T47D (cell line): ENCODE measurements at regions not wholly inside any gene's neighbourhood (a gene's known extent, or its start where the extent isn't known, plus 50 kb on each side); places are given as distances from the start of the nearest gene placed in this dataset.

Source experiments
- DNase-seq, 2 experiments: peaks; one replicate each; pipeline versions ENCODE4 v3.0.0 to v3.0.0-alpha.2; 2011 to 2012; ENCODE audit warnings: low read depth in 1 of 2, low spot score in 1 of 2
- JUND ChIP-seq: IDR thresholded peaks from 2 replicates; pipeline ENCODE4 v1.6.1; 2012; ENCODE audit warnings: low read depth
- in situ Hi-C: cut with HindIII; loops from 2 replicates; pipeline ENCODE4 v1.10.0; 2016; ENCODE audit warnings: low sequenced_read_pairs, low pct_unique_long_range_greater_than_20kb

GRCh38 chr2:180115269-180115668 lies 108.2 kb upstream of the CWC22 start:
- in situ Hi-C loops = no loop called here
- no peak for DNase-seq
- no peak for TF ChIP-seq JUND

DNA sequence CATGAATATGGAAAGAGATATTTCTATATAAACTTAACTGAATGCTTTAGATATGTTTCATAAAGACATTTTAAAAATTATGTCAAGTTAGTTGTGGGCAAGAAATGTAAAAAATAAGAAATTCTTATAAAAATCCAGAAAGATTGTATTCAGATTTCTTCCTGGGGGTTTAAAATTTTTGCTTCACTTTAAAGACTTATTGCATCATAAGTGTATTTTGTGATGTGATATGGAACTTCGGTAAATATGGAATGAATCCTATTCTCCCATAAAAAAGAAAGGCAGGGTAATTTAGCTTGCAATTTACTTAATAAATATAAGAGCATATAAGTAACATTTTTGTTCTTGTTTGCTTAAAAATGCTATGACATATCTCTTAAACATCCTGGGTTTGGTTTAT lies 104.8 kb upstream of the CWC22 start:
- in situ Hi-C loops = no loop called here
- no peak for DNase-seq
- no peak for TF ChIP-seq JUND

DNA sequence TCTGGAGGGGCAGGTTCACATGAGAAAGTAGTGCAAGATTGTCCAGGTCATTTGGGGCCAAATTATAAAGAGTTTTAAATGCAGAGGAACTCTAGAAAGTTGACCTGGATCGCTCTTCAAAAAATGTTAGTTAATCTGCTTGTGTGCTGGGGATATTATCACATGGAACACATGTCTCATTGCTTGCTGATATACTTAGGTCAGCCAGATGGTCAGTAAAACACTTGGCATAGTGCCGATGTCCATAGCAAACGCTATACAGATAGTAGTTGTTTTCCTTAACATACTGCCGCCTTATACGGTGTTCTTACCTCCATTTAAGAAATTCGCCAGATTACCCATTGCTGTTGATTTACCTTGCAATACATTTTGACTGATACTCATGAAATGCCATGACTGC lies 103.4 kb upstream of the CWC22 start:
- in situ Hi-C loops = no loop called here
- DNase-seq = no peak
- TF ChIP-seq JUND = no peak

- DNase-seq = no peak
- no peak for TF ChIP-seq JUND
- in situ Hi-C loops = no loop called here
Measured at GRCh38 chr2:180101846-180102245, 94.7 kb upstream of the CWC22 start.

DNA sequence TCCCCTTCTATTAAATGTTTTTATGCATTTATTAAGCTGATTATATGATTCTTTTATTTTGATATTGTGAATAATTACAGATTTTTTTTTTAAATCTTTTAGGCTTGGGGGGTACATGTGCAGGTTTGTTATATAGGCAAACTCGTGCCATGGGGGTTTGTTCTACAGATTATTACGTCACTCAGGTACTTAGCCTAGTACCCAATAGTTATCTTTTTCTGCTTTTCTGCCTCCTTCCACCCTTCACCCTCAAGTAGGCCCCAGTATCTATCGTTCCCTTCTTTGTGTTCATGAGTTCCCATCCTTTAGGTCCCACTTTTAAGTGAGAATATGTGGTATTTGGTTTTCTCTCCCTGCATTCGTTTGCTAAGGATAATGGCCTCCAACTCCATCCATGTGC lies 92.2 kb upstream of the CWC22 start:
- no peak for TF ChIP-seq JUND
- in situ Hi-C loops = no loop called here
- no peak for DNase-seq

- DNase-seq = no peak
- in situ Hi-C loops = no loop called here
Measured at GRCh38 chr2:180085144-180085543, 78.0 kb upstream of the CWC22 start.

DNA sequence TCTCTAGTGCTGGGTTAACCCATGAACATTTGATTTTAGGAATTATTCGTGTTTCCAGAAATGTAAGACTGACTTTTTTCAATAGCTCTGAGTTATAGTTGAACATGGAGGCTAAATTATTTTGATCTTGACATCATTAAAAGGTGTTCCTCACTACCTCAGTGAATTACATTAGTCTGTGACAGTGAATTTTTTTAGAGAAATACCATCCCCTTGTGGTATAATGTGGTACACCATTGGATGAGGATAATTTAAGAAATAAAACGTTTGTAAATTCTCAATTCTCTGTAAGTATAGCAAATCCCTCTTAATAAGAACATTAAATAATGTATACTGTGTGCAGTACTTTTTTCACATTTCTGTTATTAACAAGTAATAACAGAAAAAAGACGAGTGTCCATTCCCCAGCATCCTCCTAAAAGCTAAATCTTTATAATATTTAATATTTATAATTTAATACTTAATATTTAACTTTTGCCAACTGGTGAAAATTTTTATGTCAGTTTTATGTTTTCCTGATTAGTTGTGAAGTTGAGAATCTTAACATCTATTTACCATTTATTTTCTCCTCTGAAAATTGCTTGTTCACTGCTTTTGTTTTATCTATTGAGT lies 70.3 kb upstream of the CWC22 start:
- in situ Hi-C loops = no loop called here
- TF ChIP-seq JUND = no peak
- peak in 1 of 2 experiments; percentile 28 for DNase-seq

More at GRCh38 chr2:180085144-180085543, 78.0 kb upstream of the CWC22 start:
- no peak for TF ChIP-seq JUND

- no peak for DNase-seq
- no peak for TF ChIP-seq JUND
- in situ Hi-C loops = no loop called here
Measured at GRCh38 chr2:180075870-180076269, 68.8 kb upstream of the CWC22 start.

DNA sequence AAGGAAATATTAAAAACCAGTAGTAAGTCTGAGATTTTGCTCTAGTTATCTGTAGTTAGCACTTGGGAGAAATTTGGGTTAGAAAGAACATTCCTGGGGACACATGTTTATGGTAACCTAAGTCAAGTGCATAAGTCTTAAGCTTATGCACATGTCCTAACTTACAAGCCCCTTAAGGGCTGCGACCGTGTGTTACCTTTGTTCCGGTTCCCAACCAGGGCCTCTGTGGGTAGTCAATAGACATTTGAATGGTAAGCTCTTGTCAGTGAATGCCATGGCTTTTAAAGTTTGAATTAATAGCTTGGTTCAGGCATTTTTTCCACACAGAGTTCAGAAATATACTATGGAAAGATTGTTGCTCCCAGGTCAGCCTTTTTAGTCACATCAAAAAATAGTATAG lies 64.7 kb upstream of the CWC22 start:
- no peak for DNase-seq
- in situ Hi-C loops = no loop called here
- TF ChIP-seq JUND = no peak

DNA sequence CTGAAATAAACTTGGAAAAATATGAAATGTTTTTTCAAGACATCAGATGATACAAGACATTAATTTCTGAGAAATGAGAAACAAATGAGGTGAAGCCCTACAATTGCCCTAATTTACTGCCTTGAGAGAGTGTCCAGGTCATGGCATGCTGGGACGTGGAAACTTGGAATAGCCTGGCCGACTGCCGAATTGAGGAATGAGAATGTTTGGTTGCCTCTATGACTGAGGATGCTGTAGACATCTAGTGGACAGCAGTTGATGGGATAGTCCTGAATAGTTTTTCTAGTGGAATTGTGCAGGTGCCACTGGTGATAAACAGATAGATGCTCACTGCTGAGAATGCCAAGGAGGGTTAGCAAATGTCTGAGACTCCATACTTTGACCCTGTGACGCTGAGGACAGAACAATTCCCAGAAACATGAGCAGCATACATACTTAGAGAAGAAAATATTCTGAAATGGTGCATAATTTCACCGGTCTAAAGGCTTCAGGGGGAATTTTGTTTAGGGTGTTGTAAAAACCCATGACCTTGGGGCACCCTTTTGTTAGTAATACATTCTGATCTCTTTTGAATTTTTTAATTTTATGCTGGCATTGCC lies 56.5 kb upstream of the CWC22 start:
- TF ChIP-seq JUND = no peak
- in situ Hi-C loops = no loop called here
- peak in 1 of 2 experiments; percentile 19 for DNase-seq

- TF ChIP-seq JUND = no peak
- DNase-seq = no peak
- in situ Hi-C loops = no loop called here
Measured at GRCh38 chr2:180062178-180062577, 55.1 kb upstream of the CWC22 start.

GRCh38 chr2:180061546-180061945 lies 54.4 kb upstream of the CWC22 start:
- in situ Hi-C loops = no loop called here
- TF ChIP-seq JUND = no peak
- DNase-seq = no peak

DNA sequence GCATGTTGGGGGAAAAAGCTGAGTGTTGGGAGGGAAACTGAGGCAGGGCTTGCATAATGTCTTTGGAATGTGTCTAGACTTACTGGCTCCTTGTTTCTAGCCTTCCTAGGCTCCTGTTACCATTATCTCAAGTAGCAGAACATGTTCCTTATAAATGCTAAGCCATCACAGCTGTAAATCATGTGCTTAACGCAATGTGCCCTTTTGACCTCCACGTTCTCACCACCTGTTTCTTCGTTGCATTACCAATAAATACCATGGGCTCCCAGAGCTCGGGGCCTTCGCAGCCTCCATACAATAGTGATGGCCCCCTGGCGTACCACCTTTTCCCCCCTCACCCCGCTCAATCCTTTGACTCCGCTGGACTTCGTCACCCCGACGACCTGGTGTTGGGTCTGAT lies 54.0 kb upstream of the CWC22 start:
- in situ Hi-C loops = no loop called here
- no peak for DNase-seq
- no peak for TF ChIP-seq JUND

DNA sequence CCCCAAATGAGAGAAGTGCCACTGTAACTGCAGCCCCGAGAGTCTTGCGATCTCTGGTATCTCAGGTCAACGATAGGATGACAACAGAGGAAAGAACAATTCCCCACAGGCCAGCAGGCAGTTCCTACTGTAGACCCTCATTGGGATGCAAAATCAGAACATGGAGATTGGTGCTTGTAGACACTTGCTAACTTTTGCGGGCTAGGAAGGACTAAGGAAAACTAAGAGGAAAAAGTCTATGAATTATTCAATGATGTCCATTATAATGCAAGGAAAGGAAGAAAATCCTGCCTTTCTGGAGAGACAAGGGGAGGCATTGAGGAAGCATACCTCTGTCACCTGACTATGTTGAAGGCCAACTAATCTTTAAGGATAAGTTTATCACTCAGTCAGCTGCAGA lies 51.9 kb upstream of the CWC22 start:
- no peak for DNase-seq
- in situ Hi-C loops = no loop called here
- TF ChIP-seq JUND = no peak
